ENCODE measurements at regions not wholly inside any gene's neighbourhood (a gene's known extent, or its start where the extent isn't known, plus 50 kb on each side); places are given as distances from the start of the nearest gene placed in this dataset.

GRCh38 chr10:52451817-52452216 is 137.7 kb downstream of the DKK1 start:
- H3K27me3 ChIP-seq (ENCODE audit: insufficient read depth, low read length): no peaks in the 10 kb centered on the region
- H3K9ac ChIP-seq (ENCODE audit: low read length): no peak overlapping the region
- ChIA-PET POLR2A (interaction anchor here (0.6 to 1.5 kb wide), 3 partner anchors 9 to 138 kb away, joined by 3 to 6 read pairs (median 3); partner anchors contain the start of gene DKK1), RAD21 (ENCODE audit: low non-redundant PET in 1 of 2, low total read pairs in 2 of 2, uncharacterized antibody in 2 of 2, unreplicated experiment in 2 of 2) (interaction anchor here in 1 of 2 experiments (1.1 kb wide), 1 partner anchor 138 kb away, joined by 3 read pairs; the partner anchor contains the start of gene DKK1), CTCF (interaction anchor here (1.3 kb wide), 1 partner anchor 36 kb away, joined by 3 read pairs; no protein-coding TSS in a partner anchor)
- H3K36me3 ChIP-seq (ENCODE audit: control insufficient read depth in 1 of 2, insufficient read depth in 2 of 2, low read length in 2 of 2): no peaks in the 10 kb centered on the region
- no peaks in the 10 kb centered on the region for H3K9me2 ChIP-seq (ENCODE audit: insufficient read depth)
- no peaks in the 10 kb centered on the region for H3K9me3 ChIP-seq (ENCODE audit: control insufficient read depth in 1 of 2, insufficient read depth in 1 of 2, low read depth in 1 of 2, low read length in 2 of 2)
- peaks cover 47 to 71% of the 10 kb centered on the region in 2 experiments for H3K4me1 ChIP-seq (ENCODE audit: control insufficient read depth in 1 of 2, insufficient read depth in 2 of 2, low read length in 2 of 2)
- H2AFZ ChIP-seq (ENCODE audit: low read depth, low read length, poor library complexity, severe bottlenecking): no peak overlapping the region
- H3K79me2 ChIP-seq (ENCODE audit: insufficient read depth, low read length): no peaks in the 10 kb centered on the region
- no peak for TF ChIP-seq ZFX (IDR thresholded peaks at IDR 0.05)
- TF ChIP-seq SRF (IDR thresholded peaks at IDR 0.05; ENCODE audit: low read depth): no peak
- TF ChIP-seq EGR1 (IDR thresholded peaks at IDR 0.05; ENCODE audit: low read depth): no peak
- TF ChIP-seq CBX3 (IDR thresholded peaks at IDR 0.05; ENCODE audit: low read depth): no peak
- no peak for TF ChIP-seq EZH2phosphoT487 (IDR thresholded peaks at IDR 0.05; ENCODE audit: borderline replicate concordance)
- no peak for TF ChIP-seq ZNF274 (IDR thresholded peaks at IDR 0.05; ENCODE audit: low read depth, low read length)
- TF ChIP-seq POLR2A (IDR thresholded peaks at IDR 0.05; ENCODE audit: borderline replicate concordance, extremely low read depth, insufficient read depth, insufficient read length): no peak
- TF ChIP-seq YY1 (IDR thresholded peaks at IDR 0.05; ENCODE audit: extremely low read depth, insufficient replicate concordance, low read depth, low read length): no peak
- TF ChIP-seq POLR2AphosphoS5 (IDR thresholded peaks at IDR 0.05; ENCODE audit: low read depth, low read length): no peak
- TF ChIP-seq, protein P1, sequence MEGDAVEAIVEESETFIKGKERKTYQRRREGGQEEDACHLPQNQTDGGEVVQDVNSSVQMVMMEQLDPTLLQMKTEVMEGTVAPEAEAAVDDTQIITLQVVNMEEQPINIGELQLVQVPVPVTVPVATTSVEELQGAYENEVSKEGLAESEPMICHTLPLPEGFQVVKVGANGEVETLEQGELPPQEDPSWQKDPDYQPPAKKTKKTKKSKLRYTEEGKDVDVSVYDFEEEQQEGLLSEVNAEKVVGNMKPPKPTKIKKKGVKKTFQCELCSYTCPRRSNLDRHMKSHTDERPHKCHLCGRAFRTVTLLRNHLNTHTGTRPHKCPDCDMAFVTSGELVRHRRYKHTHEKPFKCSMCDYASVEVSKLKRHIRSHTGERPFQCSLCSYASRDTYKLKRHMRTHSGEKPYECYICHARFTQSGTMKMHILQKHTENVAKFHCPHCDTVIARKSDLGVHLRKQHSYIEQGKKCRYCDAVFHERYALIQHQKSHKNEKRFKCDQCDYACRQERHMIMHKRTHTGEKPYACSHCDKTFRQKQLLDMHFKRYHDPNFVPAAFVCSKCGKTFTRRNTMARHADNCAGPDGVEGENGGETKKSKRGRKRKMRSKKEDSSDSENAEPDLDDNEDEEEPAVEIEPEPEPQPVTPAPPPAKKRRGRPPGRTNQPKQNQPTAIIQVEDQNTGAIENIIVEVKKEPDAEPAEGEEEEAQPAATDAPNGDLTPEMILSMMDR (IDR thresholded peaks at IDR 0.05 in 2 of 3, conservative IDR thresholded peaks at IDR 0.05 in 1 of 3; ENCODE audit: borderline replicate concordance in 1 of 3, insufficient read depth in 1 of 3, low read depth in 2 of 3, low read length in 2 of 3): no peak
- TF ChIP-seq SP1 (IDR thresholded peaks at IDR 0.05; ENCODE audit: low read depth): no peak
- TF ChIP-seq, protein P2, sequence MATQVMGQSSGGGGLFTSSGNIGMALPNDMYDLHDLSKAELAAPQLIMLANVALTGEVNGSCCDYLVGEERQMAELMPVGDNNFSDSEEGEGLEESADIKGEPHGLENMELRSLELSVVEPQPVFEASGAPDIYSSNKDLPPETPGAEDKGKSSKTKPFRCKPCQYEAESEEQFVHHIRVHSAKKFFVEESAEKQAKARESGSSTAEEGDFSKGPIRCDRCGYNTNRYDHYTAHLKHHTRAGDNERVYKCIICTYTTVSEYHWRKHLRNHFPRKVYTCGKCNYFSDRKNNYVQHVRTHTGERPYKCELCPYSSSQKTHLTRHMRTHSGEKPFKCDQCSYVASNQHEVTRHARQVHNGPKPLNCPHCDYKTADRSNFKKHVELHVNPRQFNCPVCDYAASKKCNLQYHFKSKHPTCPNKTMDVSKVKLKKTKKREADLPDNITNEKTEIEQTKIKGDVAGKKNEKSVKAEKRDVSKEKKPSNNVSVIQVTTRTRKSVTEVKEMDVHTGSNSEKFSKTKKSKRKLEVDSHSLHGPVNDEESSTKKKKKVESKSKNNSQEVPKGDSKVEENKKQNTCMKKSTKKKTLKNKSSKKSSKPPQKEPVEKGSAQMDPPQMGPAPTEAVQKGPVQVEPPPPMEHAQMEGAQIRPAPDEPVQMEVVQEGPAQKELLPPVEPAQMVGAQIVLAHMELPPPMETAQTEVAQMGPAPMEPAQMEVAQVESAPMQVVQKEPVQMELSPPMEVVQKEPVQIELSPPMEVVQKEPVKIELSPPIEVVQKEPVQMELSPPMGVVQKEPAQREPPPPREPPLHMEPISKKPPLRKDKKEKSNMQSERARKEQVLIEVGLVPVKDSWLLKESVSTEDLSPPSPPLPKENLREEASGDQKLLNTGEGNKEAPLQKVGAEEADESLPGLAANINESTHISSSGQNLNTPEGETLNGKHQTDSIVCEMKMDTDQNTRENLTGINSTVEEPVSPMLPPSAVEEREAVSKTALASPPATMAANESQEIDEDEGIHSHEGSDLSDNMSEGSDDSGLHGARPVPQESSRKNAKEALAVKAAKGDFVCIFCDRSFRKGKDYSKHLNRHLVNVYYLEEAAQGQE (IDR thresholded peaks at IDR 0.05; ENCODE audit: low read depth): no peak
- TF ChIP-seq, protein P3, sequence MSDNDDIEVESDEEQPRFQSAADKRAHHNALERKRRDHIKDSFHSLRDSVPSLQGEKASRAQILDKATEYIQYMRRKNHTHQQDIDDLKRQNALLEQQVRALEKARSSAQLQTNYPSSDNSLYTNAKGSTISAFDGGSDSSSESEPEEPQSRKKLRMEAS (IDR thresholded peaks at IDR 0.05): no peak
- TF ChIP-seq, protein P4, sequence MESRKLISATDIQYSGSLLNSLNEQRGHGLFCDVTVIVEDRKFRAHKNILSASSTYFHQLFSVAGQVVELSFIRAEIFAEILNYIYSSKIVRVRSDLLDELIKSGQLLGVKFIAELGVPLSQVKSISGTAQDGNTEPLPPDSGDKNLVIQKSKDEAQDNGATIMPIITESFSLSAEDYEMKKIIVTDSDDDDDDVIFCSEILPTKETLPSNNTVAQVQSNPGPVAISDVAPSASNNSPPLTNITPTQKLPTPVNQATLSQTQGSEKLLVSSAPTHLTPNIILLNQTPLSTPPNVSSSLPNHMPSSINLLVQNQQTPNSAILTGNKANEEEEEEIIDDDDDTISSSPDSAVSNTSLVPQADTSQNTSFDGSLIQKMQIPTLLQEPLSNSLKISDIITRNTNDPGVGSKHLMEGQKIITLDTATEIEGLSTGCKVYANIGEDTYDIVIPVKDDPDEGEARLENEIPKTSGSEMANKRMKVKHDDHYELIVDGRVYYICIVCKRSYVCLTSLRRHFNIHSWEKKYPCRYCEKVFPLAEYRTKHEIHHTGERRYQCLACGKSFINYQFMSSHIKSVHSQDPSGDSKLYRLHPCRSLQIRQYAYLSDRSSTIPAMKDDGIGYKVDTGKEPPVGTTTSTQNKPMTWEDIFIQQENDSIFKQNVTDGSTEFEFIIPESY (IDR thresholded peaks at IDR 0.05; ENCODE audit: extremely low read depth, insufficient replicate concordance, low read length): no peak
- TF ChIP-seq JUND (IDR thresholded peaks at IDR 0.05): no peak
- TF ChIP-seq, protein P5, sequence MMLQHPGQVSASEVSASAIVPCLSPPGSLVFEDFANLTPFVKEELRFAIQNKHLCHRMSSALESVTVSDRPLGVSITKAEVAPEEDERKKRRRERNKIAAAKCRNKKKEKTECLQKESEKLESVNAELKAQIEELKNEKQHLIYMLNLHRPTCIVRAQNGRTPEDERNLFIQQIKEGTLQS (IDR thresholded peaks at IDR 0.05): no peak
- TF ChIP-seq CEBPB (IDR thresholded peaks at IDR 0.05; ENCODE audit: low read depth): no peak
- TF ChIP-seq TCF7L2 (IDR thresholded peaks at IDR 0.05; ENCODE audit: borderline replicate concordance, extremely low read depth, insufficient read depth, insufficient read length): no peak
- TF ChIP-seq SIN3A (IDR thresholded peaks at IDR 0.05; ENCODE audit: low read depth): no peak
- peak overlapping the region; percentile 63; the same call in 1 of the 2 replicates for H3K27ac ChIP-seq (ENCODE audit: low read depth, low read length)
- DNase-seq (ENCODE audit: low read depth, low spot score): no peak
- no peaks in the 10 kb centered on the region for H4K20me1 ChIP-seq (ENCODE audit: insufficient read depth)
- H3K4me3 ChIP-seq (replicated peaks in 1 of 2; ENCODE audit: low read depth in 1 of 2, low read length in 2 of 2): no peak overlapping the region
- intact Hi-C loops (cut with micrococcal nuclease): no loop called here
- BruUV-seq (replicated peaks): no TSS peak
- peak overlapping the region; percentile 24; the same call in 1 of the 2 replicates for H3K4me2 ChIP-seq (ENCODE audit: low read length)
- no peak for ATAC-seq

Data from HCT116 (cell line).